HG03378 (cell line): ENCODE measurements at regions not wholly inside any gene's neighbourhood (a gene's known extent, or its start where the extent isn't known, plus 50 kb on each side); places are given as distances from the start of the nearest gene placed in this dataset.

ENCODE experiments used
- ATAC-seq: cut with Tn5 transposase; IDR thresholded peaks from one replicate; pipeline ENCODE4 v1.9.1; 2021; ENCODE audit warnings: mild to moderate bottlenecking, moderate library complexity; ENCODE audit not compliant: unreplicated experiment

DNA sequence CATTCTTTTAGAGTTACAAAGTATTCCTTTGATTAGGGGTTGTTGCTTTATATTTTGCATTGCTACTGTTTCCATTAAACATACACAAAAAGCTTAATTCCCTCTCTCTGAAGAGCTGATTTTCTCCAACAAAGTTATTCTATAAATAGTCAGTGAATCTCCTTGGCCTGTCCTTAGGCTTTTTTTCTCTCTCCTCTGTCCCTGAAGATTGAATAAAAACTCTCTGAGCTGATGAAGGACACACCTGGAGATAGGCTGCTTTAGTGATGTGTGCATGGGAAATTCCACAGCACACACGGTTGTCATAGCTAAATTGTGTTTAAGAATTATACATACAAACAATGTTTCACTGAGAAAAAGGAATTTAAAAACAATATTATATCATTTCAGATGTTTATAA lies 90.5 kb upstream of the TMEM106B start:
- ATAC-seq, result no peak

DNA sequence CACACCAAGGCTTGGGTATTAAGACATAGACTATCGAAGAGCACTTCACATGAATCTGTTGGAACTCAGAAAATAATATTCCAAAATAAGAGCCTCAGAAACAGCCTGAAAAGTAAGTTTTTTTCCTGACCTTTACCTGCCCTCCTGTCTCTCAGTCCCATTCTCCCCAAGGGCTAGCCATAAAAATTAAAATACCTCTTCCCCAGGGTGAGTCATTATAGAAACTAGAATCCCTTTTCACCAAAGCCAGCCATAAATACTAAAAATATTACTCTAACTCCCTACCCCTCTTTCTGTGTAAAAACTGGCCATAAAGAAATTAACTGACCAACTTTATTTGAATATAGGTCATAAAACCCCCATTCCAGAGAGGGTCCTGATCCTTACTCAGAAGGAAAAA lies 87.9 kb upstream of the TMEM106B start:
- no peak for ATAC-seq

DNA sequence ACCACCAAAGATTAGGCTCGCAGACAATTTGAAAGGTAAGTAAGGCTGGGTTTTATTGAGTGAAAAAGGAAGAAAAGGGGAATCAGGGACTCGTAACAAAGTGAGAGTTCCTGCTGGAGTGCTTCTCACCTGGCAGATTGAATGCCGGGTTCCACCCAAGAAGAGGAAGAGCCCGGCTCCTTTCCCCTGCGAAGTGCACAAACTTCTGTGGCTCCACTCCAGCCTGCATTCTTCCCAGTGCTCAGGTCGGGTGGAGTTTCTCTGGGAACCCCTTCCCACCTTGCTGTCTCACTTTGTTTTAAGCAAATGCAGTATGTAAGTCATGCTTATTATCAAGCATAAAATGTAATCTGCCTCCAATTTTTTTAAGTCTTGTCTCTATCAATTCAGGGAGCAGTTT lies 87.1 kb upstream of the TMEM106B start:
- no peak for ATAC-seq

DNA sequence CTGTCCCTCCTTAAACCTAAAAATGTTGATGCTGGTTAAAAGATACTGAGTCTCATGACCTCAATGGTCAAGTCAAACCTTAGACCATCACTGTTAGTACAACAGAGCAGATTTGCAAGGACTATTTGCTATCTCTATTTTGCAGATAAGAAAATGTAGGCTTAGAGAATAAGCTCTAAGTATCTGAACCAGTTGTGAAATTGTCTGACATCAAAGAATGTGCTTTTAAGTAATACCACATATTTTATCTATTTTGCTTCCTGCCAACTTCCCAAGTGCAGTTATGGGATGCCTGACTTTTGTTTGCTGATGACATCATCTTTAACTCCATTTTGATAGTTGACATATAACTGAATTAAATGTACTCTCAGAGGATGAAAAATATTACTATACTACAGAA lies 83.6 kb upstream of the TMEM106B start:
- no peak for ATAC-seq

DNA sequence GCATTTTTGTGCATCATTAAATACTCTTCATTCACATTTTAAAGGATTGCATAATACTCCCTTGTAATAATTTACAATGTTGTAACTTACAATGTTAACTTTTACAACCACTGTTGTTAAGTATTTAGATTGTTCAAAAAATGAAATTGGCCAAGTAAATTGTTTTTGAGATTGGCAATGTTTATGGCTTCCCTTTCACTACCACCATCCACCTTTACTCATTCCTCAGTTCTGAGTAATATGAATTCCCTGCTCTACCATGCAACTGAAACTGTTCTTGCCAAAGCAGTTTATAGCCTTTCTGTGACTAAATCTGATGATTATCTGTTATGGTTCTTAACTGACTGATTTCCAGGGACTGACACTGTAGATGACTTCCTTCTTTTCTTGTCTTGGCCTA lies 80.5 kb upstream of the TMEM106B start:
- no peak for ATAC-seq

DNA sequence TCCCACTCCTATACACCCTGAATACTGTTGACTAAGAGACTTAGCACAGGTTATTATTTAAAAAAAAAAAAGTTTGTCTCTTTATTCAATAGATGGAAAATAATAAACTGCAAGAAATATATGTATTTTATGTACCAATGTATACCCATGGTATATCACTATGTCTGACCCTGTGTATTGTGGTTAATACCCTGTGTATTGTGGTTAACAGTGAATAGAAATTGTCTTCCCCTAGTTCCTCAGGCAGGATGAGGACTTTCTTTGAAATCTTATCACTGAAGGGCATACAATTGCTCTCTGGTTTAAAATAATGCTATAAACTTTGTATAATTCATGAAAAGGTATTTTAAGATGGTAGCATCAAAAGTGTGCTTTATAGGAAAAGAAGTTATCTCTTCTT lies 80.0 kb upstream of the TMEM106B start:
- ATAC-seq, result no peak

DNA sequence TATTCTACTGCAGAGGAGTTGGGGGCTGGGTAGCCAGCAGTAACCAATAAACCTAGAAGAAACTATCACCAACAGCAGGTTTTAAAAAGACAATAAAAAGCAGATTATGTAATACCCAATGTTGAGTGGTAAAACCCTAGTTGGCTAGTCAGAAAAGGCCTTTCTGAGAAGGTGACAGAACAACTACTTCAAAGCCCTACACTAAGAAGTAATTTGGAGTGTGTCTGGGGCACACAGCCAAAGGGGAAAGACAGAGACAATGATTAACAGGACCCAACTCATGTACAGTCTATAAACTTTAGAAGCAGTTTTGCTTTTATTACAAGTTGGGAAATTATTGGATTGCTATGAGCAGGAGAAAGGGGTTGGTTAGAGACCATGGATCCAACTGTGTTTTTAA lies 77.2 kb upstream of the TMEM106B start:
- no peak for ATAC-seq

DNA sequence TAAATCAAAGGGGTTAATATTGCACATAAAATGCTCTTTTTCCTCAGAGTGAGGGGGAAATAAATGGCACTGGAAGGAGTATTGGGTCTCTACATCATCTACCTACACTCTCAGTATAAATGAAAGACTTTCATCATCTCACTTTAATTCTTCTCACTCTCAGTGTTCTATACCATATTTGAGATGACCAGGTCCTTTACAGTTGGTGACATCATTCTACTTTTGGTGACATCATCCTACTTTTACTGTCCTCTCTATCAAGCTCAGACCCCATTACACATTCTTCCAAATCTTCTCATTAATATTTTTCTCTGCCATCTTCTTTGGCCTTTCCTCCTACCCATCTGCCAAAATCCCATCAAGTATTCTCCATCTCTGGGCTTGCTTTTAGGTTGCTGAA lies 74.6 kb upstream of the TMEM106B start:
- ATAC-seq, result no peak

DNA sequence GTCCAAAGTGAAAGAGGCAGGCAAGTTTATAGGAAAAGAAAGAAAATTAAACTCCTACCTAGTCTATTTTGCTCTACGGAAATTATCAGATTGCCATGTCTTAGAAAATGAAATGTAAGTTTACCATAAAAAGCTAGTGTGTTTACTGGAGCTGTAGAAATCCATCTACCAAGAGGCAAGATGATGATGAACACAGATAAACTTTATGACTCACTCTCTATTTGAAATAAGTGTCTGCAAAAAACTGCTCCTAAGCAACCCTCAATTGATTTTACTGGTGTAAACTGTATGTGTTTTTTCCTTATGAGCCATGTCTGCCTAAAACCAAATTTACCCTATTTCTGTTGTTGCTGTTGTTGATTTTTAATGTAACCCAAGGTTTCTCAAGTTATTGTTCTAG lies 73.8 kb upstream of the TMEM106B start:
- ATAC-seq, result no peak

DNA sequence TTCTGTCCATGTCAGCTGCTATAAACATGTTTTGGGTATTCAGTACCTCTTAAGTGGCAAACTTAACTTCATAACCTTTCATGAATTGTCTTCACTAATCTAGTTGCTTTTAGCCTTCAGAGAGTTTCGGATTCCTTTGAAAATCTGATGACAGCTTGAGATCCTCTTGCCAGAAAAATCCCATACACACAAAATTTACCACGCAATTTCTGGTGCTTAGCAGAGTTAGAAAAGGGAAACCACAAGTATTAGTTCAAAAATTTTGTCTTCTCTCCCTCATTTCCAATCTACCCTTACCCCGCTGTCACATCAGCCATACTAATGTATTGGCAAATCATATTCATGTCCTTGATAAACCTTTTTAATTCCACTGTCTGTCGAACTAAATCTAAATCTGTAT lies 72.7 kb upstream of the TMEM106B start:
- no peak for ATAC-seq

DNA sequence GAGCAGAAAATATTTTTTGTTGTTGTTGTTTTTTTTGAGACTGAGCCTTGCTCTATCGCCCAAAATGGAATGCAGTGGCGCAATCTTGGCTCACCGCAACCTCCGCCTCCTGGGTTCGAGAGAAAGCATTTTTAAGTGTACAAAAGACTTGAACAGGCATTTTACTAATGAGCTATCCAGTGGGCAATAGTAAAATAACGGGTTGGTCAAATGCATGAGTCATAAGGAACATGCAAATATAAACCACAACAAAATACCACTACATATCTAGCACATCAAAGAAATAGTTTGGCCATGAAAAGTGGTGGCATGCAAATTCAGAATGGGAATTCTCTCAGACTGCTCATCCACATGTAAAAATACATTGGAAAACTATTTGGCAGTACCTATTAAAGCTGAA lies 71.7 kb upstream of the TMEM106B start:
- ATAC-seq, result no peak

DNA sequence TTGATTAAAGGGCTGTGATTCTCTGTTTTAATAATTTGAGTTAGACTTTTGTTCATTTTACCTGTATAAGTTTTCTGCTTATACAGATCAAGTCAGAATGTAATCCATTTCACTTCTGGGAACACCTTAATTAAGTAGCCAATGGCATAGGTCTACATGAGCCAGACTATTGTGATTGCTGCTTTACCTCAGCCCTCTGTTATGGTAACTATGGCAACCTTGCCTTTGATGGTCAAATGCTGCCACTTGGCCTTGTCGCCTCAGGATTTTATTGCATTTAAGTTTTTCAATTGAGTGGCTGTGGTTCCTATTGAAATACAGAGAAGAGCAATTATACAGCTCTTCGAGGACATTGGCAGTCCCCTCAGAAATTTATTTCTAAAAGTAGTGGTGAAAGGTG lies 64.3 kb upstream of the TMEM106B start:
- ATAC-seq, result no peak

DNA sequence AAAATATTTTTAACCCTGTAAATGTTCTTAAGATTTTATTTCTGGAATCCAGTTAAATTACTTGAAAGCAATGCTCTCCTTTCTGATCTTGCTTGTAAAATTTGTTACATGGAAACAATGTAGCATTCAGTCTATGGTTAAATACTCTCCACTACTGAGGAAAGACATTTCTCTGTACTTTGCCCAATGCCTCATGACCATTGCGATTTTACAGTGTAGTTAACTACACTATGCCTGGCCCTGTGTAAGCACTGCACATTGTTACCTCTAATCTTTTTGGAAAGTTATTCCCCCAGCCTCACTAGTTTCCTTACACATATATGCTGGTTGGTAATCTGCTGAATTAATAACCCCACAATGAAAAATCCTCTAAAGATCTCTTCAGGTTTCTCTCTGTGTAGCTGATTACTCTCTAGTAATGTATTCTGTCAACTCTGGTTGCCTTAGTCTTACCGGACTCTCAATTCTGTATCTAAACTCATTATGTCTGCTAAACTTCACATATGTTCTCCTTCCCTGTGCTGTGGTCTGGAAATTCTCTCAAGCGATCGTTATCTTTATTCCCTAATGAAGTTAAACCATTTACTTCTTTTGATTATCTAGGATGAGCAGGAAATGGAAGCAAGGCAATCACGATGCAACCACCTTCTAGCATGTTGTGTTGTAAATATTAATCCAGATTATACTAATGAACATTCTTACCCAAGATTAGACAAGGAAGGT lies 58.7 kb upstream of the TMEM106B start:
- no peak for ATAC-seq

DNA sequence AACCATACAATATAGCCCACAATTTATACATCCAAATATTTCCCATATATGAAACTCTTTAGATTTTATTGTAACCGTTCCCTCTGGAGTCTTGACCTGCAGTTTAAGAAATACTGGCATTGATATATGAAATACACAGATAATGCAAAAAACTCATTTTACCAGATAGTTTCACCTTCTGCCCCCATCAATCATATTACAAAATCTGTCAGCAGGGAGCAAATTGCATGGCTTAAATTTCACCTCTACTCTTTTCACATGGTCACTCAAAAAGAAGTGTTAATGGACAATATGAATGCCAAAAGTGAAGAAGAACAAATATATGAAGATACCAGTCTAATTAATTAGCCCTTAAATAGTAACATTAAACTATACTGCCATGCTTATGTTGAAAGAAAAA lies 57.0 kb upstream of the TMEM106B start:
- ATAC-seq, result no peak

DNA sequence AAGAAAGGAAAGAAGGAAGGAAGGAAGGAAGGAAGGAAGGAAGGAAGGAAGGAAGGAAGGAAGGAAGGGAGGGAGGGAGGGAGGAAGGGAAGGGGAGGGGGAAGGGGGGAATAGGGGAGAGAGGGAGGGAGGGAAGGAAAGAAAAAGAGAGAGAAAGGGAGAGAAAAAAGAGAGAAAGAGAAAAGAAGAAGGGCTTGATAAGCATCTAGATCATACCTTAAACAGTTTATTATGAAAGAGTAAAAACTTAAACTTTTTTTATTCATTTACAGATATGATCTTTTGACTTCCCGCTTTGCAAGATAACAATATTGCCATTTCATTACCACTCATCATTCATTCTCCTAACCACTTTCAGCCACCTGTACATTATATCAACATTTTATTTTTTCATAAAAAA lies 53.6 kb upstream of the TMEM106B start:
- ATAC-seq, result no peak

DNA sequence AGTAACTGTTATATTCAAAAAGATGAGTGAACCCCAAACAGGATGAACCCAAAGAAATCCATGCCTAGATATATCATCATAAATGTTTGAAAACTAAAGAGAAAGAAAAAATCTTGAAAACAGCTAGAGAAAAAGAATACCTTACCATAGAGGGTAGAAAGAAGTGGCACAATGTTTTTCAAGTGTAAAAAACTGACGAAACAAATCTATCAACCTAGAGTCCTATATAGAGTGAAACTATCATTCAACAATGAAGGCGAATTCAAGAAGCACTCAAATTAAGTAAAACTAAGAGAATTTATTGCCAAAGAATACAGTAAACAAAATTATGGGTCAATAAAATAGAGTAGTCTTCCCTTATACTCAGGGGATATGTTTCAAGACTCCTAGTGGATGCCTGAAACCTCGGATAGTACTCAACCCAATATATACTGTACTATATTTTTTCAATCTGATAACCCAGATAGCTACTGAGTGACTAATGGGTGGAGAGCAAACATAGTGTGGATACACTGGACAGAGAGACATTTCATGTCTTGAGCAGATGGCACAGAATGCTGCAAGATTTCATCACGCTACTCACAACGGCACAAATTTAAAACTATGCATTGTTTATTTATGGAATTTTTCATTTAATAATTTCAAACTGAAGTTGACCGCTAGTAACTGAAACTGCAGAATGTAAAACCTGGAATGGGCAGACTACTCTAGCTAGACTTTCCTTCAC lies 52.6 kb upstream of the TMEM106B start:
- ATAC-seq, result no peak

DNA sequence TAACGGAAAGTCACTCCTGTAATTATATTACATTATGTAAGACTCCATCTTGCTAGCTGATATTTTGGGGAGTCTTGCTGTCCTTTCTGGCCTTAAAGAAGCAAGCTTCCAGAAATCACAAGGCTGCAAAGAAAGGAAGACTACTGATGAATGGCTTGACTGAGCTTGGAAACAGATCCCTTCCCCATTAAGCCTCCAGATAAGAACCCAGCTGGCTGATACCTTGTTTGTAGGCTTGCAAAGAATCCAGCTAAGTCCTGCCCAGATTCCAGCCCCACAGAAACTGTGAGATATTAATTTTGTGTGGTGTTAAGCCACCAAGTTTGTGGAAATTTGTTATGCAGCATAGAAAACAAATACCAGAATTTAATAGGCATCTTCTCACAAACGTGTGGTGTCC lies 49.9 kb upstream of the TMEM106B start:
- ATAC-seq, result no peak
